Neuronal stem cell (in vitro differentiated cells): ENCODE measurements at regions not wholly inside any gene's neighbourhood (a gene's known extent, or its start where the extent isn't known, plus 50 kb on each side); places are given as distances from the start of the nearest gene placed in this dataset.
"Not testable (repeated sequence)": the region's sequence is repeated elsewhere in the genome, so short reads cannot be mapped to it uniquely, and the experiment has no call there.

Experiments used
- DNase-seq: peaks from one replicate; pipeline ENCODE4 v3.0.0-alpha.2; 2013; ENCODE audit warnings: low spot score
- H2AFZ ChIP-seq: one replicate; pipeline ENCODE4 v1.6.1; 2013; ENCODE audit warnings: mild to moderate bottlenecking, low read length, inconsistent platforms
- H2AK5ac ChIP-seq: 2 replicates; pipeline ENCODE4 v1.6.1; 2013; ENCODE audit warnings: low read depth, mild to moderate bottlenecking, inconsistent platforms, low read length, moderate library complexity, mixed read lengths
- H2BK120ac ChIP-seq: 2 replicates; pipeline ENCODE4 v1.6.1; 2013; ENCODE audit warnings: low read depth, mild to moderate bottlenecking, inconsistent platforms, low read length, moderate library complexity, mixed read lengths
- H2BK12ac ChIP-seq: one replicate; pipeline ENCODE4 v1.6.1; 2013; ENCODE audit warnings: low read length, inconsistent platforms
- H2BK15ac ChIP-seq: 2 replicates; pipeline ENCODE4 v1.6.1; 2013; ENCODE audit warnings: mild to moderate bottlenecking, low read length, inconsistent platforms, mixed read lengths
- H2BK5ac ChIP-seq: one replicate; pipeline ENCODE4 v1.6.1; 2013; ENCODE audit warnings: inconsistent platforms, mild to moderate bottlenecking, low read length, moderate library complexity
- H3K14ac ChIP-seq: one replicate; pipeline ENCODE4 v1.6.1; 2013; ENCODE audit warnings: low read length, inconsistent platforms
- H3K18ac ChIP-seq: 2 replicates; pipeline ENCODE4 v1.6.1; 2013; ENCODE audit warnings: low read length, inconsistent platforms
- H3K23ac ChIP-seq: 2 replicates; pipeline ENCODE4 v1.6.1; 2013; ENCODE audit warnings: low read depth, mild to moderate bottlenecking, mixed read lengths, low read length, inconsistent platforms; ENCODE audit not compliant: poor library complexity
- H3K27ac ChIP-seq: replicated peaks from 3 replicates; pipeline ENCODE4 v1.5.1; 2013; ENCODE audit warnings: low read length, inconsistent platforms
- H3K27me3 ChIP-seq, 3 experiments: 2 replicates each; pipeline ENCODE4 v1.6.1; 2013; ENCODE audit warnings: low read length in 3 of 3, mild to moderate bottlenecking in 2 of 3, inconsistent platforms in 1 of 3, low read depth in 1 of 3, mixed read lengths in 1 of 3, moderate library complexity in 1 of 3; ENCODE audit not compliant: control insufficient read depth in 3 of 3, insufficient read depth in 3 of 3
- H3K36me3 ChIP-seq, 2 donors: replicated peaks in 1 of 2; 2 replicates each; pipeline ENCODE4 v1.6.1; 2013; ENCODE audit warnings: low read length in 2 of 2; ENCODE audit not compliant: control insufficient read depth in 2 of 2, insufficient read depth in 2 of 2
- H3K4ac ChIP-seq: 2 replicates; pipeline ENCODE4 v1.6.1; 2013; ENCODE audit warnings: inconsistent platforms, mild to moderate bottlenecking, low read length, moderate library complexity
- H3K4me1 ChIP-seq, 2 donors: 1 replicate in 1 of 2; 2 replicates in 1 of 2; pipeline ENCODE4 v1.6.1; 2013; ENCODE audit warnings: low read length in 2 of 2, low read depth in 1 of 2; ENCODE audit not compliant: control insufficient read depth in 2 of 2, insufficient read depth in 1 of 2
- H3K4me2 ChIP-seq: one replicate; pipeline ENCODE4 v1.6.1; 2013; ENCODE audit warnings: mild to moderate bottlenecking, low read length, inconsistent platforms; ENCODE audit not compliant: insufficient read depth, poor library complexity, severe bottlenecking
- H3K4me3 ChIP-seq, 2 donors: 2 replicates each; pipeline ENCODE4 v1.5.1; 2013; ENCODE audit warnings: low read length in 2 of 2, mild to moderate bottlenecking in 2 of 2, inconsistent platforms in 1 of 2, moderate library complexity in 1 of 2
- H3K79me1 ChIP-seq: one replicate; pipeline ENCODE4 v1.6.1; 2013; ENCODE audit warnings: low read depth, mild to moderate bottlenecking, inconsistent platforms, low read length, moderate library complexity
- H3K9ac ChIP-seq: one replicate; pipeline ENCODE4 v1.6.1; 2013; ENCODE audit warnings: mild to moderate bottlenecking, low read depth, low read length, inconsistent platforms; ENCODE audit not compliant: poor library complexity
- H3K9me3 ChIP-seq, 2 donors: replicated peaks in 1 of 2; 2 replicates each; pipeline versions ENCODE3 to v1.6.1; 2013; ENCODE audit warnings: low read length in 2 of 2, mild to moderate bottlenecking in 2 of 2, inconsistent platforms in 1 of 2, low read depth in 1 of 2, mixed read lengths in 1 of 2, moderate library complexity in 1 of 2; ENCODE audit not compliant: control insufficient read depth in 2 of 2, insufficient read depth in 1 of 2
- H4K8ac ChIP-seq: one replicate; pipeline ENCODE4 v1.6.1; 2013; ENCODE audit warnings: low read depth, mild to moderate bottlenecking, inconsistent platforms, low read length, moderate library complexity
- H4K91ac ChIP-seq: one replicate; pipeline ENCODE4 v1.6.1; 2013; ENCODE audit warnings: low read length, low read depth, mild to moderate bottlenecking, inconsistent platforms; ENCODE audit not compliant: poor library complexity
- WGBS, 2 donors: extraction: QIAGEN DNeasy Blood & Tissue Kit; methylation state at CpG; one replicate each; pipeline ENCODE4 v1.1.7; 2013; ENCODE audit warnings: missing lambda C conversion rate in 2 of 2, mixed read lengths in 1 of 2; ENCODE audit not compliant: insufficient read length in 2 of 2, insufficient replicate concordance in 1 of 2; ENCODE audit errors: extremely low coverage in 2 of 2; 5-methylcytosine and 5-hydroxymethylcytosine counted together

GRCh38 chr7:67907792-67908191 lies 911.2 kb downstream of the TYW1 start:
- Histone ChIP-seq H3K9ac (no peak overlapping the region), H3K14ac (no peak overlapping the region), H2BK5ac (no peak overlapping the region), H2BK12ac (no peak overlapping the region), H4K8ac (no peak overlapping the region), H3K18ac (no peak overlapping the region), H4K91ac (no peak overlapping the region), H3K27me3 (no peaks in the 10 kb centered on the region), H2BK15ac (no peak overlapping the region), H3K4me2 (no peak overlapping the region), H2AK5ac (no peak overlapping the region), H3K4me1 (no peaks in the 10 kb centered on the region), H3K4me3 (no peak overlapping the region), H3K27ac (no peak overlapping the region), H3K9me3 (no peaks in the 10 kb centered on the region), H3K23ac (no peak overlapping the region), H3K79me1 (no peaks in the 10 kb centered on the region), H3K36me3 (no peaks in the 10 kb centered on the region), H2AFZ (no peak overlapping the region), H2BK120ac (no peak overlapping the region), H3K4ac (no peak overlapping the region)
- no peak for DNase-seq
- WGBS, 2 donors = no CpG with 5 or more reads among the region's 5 CpGs

- no peak overlapping the region for H2AK5ac ChIP-seq
- H2BK5ac ChIP-seq = no peak overlapping the region
- no CpG with 5 or more reads among the region's 2 CpGs for whole genome bisulfite sequencing, 2 donors
- H2BK120ac ChIP-seq = no peak overlapping the region
- no peak overlapping the region for H4K8ac ChIP-seq
- no peaks in the 10 kb centered on the region for H3K79me1 ChIP-seq
- H3K9ac ChIP-seq = no peak overlapping the region
- no peak overlapping the region for H2AFZ ChIP-seq
- no peak overlapping the region for H3K4me2 ChIP-seq
- no peak overlapping the region for H2BK15ac ChIP-seq
- no peaks in the 10 kb centered on the region for H3K4me1 ChIP-seq
- H3K4ac ChIP-seq = no peak overlapping the region
- H3K27ac ChIP-seq = no peak overlapping the region
- H3K4me3 ChIP-seq = no peak overlapping the region
- no peak for DNase-seq
- no peak overlapping the region for H3K14ac ChIP-seq
- H3K27me3 ChIP-seq = no peaks in the 10 kb centered on the region
- H3K23ac ChIP-seq = no peak overlapping the region
- no peaks in the 10 kb centered on the region for H3K36me3 ChIP-seq
- no peak overlapping the region for H2BK12ac ChIP-seq
- no peak overlapping the region for H4K91ac ChIP-seq
- no peak overlapping the region for H3K18ac ChIP-seq
- no peaks in the 10 kb centered on the region for H3K9me3 ChIP-seq
These were observed 915.8 kb downstream of the TYW1 start for GRCh38 chr7:67912437-67912836.

- Histone ChIP-seq H3K23ac (no peak overlapping the region), H2BK12ac (no peak overlapping the region), H4K8ac (no peak overlapping the region), H3K18ac (no peak overlapping the region), H3K9ac (no peak overlapping the region), H3K14ac (no peak overlapping the region), H3K27ac (no peak overlapping the region), H3K79me1 (no peaks in the 10 kb centered on the region), H3K4me3 (no peak overlapping the region), H2BK15ac (no peak overlapping the region), H2BK5ac (no peak overlapping the region), H3K9me3 (peaks cover 0 to 4% of the 10 kb centered on the region in 2 donors), H3K4ac (no peak overlapping the region), H2BK120ac (no peak overlapping the region), H3K4me1 (no peaks in the 10 kb centered on the region), H3K4me2 (no peak overlapping the region), H2AFZ (no peak overlapping the region), H3K27me3 (no peaks in the 10 kb centered on the region), H4K91ac (no peak overlapping the region), H2AK5ac (no peak overlapping the region), H3K36me3 (no peaks in the 10 kb centered on the region)
- no peak for DNase-seq
These were observed 917.0 kb downstream of the TYW1 start for GRCh38 chr7:67913604-67914003.

GRCh38 chr7:67916111-67916510 lies 919.5 kb downstream of the TYW1 start:
- H3K18ac ChIP-seq, H3K9me3 ChIP-seq, H2AK5ac ChIP-seq, H4K8ac ChIP-seq, H3K23ac ChIP-seq, H3K4me1 ChIP-seq, H3K4me3 ChIP-seq, H2AFZ ChIP-seq, H3K36me3 ChIP-seq, H2BK15ac ChIP-seq, H3K4ac ChIP-seq, H2BK12ac ChIP-seq, H3K9ac ChIP-seq, H3K27ac ChIP-seq, H3K14ac ChIP-seq, H4K91ac ChIP-seq, H3K27me3 ChIP-seq, H3K79me1 ChIP-seq, H2BK5ac ChIP-seq, H3K4me2 ChIP-seq, DNase-seq, H2BK120ac ChIP-seq: not testable (repeated sequence)
- no CpG with 5 or more reads among the region's 1 CpG for WGBS, 2 donors
